ENCODE measurements at regions not wholly inside any gene's neighbourhood (a gene's known extent, or its start where the extent isn't known, plus 50 kb on each side); places are given as distances from the start of the nearest gene placed in this dataset.

DNA sequence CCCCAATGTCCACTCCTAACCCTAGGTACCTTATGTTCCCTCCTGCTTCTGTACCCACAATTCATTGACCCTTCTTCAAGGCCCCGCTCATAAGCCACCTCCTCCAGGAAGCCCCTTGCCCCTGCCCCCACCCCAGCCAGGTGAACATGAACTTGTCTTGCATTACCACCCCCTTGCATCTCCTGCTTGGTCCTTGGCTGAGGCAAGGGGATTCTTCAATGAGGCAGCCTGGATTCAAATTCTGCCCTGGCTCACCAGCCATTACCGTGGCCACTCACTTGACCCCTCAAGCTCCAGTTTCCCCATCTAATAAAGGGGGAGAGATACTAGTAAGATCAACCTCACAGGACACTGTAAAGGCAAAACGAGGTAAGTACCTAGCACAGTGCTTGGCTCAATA is 193.1 kb downstream of the DICER1 start:
- Mint-ChIP-seq H3K4me3 (no peak overlapping the region), H3K9me3 (no peaks in the 10 kb centered on the region)
- intact Hi-C loops (cut with micrococcal nuclease) = no loop called here

DNA sequence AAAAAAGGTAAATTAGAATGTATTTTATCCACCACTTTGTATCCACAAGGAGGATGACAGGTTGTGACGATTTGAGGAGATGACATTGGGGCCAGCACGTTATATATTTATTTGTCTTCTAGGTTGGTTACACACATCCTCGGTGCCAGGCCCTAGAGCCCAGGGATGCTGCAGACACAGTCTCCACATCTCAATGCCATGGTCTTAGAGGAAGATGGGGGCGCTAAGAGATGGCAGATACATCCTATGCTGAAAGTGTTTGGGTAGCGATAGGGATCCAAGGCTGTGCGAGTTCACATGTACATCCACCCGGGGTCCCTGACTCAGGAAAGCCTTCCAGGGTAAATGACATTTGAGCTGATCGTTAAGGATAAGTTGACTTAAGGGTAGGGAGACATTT is 193.1 kb upstream of the GSC start:
- Mint-ChIP-seq H3K9me3 (no peaks in the 10 kb centered on the region), H3K27ac (no peak overlapping the region), H3K4me1 (ENCODE audit: low read depth) (no peaks in the 10 kb centered on the region), H3K27me3 (ENCODE audit: insufficient read depth) (peaks cover 9% of the 10 kb centered on the region), H3K36me3 (ENCODE audit: low read depth) (no peaks in the 10 kb centered on the region), H3K4me3 (no peak overlapping the region)
- DNase-seq (ENCODE audit: low spot score) = no peak
- intact Hi-C loops (cut with micrococcal nuclease) = no loop called here

More for the DNA sequence above, 193.1 kb downstream of the DICER1 start:
- Mint-ChIP-seq H3K27me3 (ENCODE audit: insufficient read depth) (peaks cover 6% of the 10 kb centered on the region), H3K4me1 (ENCODE audit: low read depth) (no peaks in the 10 kb centered on the region), H3K36me3 (ENCODE audit: low read depth) (no peaks in the 10 kb centered on the region), H3K27ac (no peak overlapping the region)
- no peak for DNase-seq (ENCODE audit: low spot score)

- Mint-ChIP-seq H3K4me1 (ENCODE audit: low read depth) (no peaks in the 10 kb centered on the region), H3K9me3 (no peaks in the 10 kb centered on the region), H3K27me3 (ENCODE audit: insufficient read depth) (peaks cover 10% of the 10 kb centered on the region), H3K36me3 (ENCODE audit: low read depth) (no peaks in the 10 kb centered on the region), H3K27ac (no peak overlapping the region), H3K4me3 (no peak overlapping the region)
- intact Hi-C loops (cut with micrococcal nuclease) = no loop called here
- DNase-seq (ENCODE audit: low spot score) = no peak
Observed at GRCh38 chr14:94962166-94962575, 192.3 kb upstream of the GSC start.

DNA sequence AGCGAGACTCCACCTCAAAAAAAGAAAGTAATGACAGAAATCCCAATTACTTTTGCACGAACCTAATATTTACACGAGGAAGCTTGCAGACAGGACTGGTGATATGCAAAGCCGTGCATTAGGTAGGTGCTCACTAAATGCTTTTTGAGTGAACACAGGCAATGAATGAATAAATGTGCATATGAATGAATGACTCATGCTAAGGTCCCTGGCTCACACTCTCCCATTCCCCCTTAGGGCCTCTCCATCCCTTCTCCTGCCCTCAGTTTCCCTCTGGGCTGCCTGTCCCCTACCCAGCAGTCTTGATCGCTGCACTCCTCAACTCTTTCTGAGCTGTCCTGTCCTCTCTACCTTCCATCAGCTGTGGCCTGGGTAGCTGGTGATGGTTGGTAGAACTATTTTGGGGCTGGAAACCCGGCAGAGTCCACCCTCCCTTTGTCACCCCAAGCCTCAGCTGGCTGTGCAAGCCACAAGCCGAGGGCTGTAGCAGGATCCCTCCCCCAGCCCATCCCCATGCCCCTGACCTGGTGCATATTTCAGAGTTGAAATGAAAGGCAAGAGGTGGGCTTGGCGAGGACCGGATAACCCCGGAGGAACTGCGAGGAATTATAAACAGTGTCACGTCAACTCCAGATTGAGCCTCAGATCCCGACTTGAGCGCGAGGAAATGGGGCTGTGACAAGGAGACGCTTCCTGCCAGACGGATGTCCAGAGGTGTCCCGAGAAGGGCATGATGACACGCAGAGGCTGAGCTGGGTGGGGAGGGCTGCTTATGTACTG is 191.7 kb upstream of the GSC start:
- Mint-ChIP-seq H3K4me1 (ENCODE audit: low read depth) (no peaks in the 10 kb centered on the region), H3K27me3 (ENCODE audit: insufficient read depth) (peaks cover 10% of the 10 kb centered on the region), H3K9me3 (no peaks in the 10 kb centered on the region), H3K36me3 (ENCODE audit: low read depth) (no peaks in the 10 kb centered on the region), H3K4me3 (no peak overlapping the region), H3K27ac (no peak overlapping the region)
- DNase-seq (ENCODE audit: low spot score) = no peak
- intact Hi-C loops (cut with micrococcal nuclease) = no loop called here

DNA sequence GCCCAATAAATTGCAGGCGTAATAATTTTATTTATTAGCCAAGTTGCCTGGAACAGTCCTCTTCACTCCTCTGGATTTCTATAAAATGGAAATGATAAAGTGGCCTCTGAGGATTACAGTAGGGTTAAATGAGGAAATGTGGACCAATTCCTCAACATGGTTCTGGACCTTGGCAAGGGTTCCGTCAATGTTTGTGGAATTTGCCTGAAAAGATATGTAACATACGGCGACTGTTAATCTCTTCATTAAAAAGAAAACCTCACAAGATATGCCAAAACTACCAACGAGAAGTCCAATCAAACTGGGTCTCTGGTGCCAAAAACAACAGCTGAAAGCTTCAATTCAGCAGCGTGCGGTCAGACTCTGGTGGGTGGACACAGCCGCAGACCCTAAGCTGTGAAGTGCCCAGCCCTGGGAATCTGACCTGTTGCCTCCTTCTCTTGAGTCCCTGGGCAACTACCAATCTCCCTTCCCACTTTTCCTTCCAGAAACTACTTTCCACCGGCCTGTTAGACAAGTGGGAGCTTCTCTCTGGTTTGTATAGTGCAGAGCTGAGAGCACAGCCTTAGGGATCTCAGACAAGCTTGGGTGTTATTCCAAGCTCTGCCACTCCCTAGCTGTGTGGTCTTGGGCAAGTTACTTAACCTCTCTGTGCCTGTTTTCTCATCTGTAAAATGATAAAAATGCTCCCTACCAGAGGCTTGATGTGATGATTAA is 190.5 kb upstream of the GSC start:
- no peak overlapping the region for H3K27ac Mint-ChIP-seq
- no peak overlapping the region for H3K4me3 Mint-ChIP-seq
- H3K27me3 Mint-ChIP-seq (ENCODE audit: insufficient read depth) = peaks cover 10% of the 10 kb centered on the region
- intact Hi-C loops (cut with micrococcal nuclease) = no loop called here
- no peaks in the 10 kb centered on the region for H3K36me3 Mint-ChIP-seq (ENCODE audit: low read depth)
- no peak for DNase-seq (ENCODE audit: low spot score)
- H3K4me1 Mint-ChIP-seq (ENCODE audit: low read depth) = no peaks in the 10 kb centered on the region
- no peaks in the 10 kb centered on the region for H3K9me3 Mint-ChIP-seq

DNA sequence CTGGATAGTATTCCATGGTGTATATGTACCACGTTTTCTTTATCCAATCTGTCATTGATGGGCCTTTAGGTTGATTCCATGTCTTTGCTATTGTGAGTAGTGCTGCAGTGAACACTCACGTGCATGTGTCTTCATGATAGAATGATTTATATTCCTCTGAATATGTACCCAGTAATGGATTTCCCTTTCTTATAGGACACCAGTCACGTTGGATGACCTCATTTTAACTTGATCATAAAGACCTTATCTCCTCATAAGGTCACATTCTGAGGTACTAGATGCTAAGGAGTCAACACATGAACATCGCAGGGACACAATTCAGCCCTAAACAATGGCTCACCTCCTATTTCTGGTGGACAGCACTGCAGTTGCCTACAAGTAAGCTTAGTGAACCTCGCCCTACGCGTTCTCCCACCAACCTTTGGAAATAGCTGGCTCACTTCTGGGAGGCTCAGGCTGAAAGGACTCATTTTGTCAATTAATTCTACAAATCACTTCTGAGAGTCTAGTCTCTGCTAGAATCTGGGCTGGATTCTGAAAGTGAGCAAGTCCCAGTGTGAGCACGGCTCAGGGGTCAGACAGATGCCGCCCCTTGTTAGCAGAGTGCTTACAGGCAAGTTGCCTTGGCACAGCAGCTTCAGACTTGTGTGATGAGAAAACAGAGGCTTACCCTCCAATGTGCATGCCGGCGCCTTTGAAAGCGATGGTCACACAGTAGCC is 183.8 kb upstream of the GSC start:
- Mint-ChIP-seq H3K4me3 (no peak overlapping the region), H3K4me1 (ENCODE audit: low read depth) (no peaks in the 10 kb centered on the region), H3K36me3 (ENCODE audit: low read depth) (no peaks in the 10 kb centered on the region), H3K27me3 (ENCODE audit: insufficient read depth) (peaks cover 4% of the 10 kb centered on the region), H3K9me3 (no peaks in the 10 kb centered on the region), H3K27ac (no peak overlapping the region)
- DNase-seq (ENCODE audit: low spot score) = no peak
- intact Hi-C loops (cut with micrococcal nuclease) = no loop called here

- Mint-ChIP-seq H3K27me3 (ENCODE audit: insufficient read depth) (peaks cover 5% of the 10 kb centered on the region), H3K4me3 (no peak overlapping the region), H3K27ac (no peak overlapping the region), H3K9me3 (no peaks in the 10 kb centered on the region), H3K4me1 (ENCODE audit: low read depth) (no peaks in the 10 kb centered on the region), H3K36me3 (ENCODE audit: low read depth) (no peaks in the 10 kb centered on the region)
- intact Hi-C loops (cut with micrococcal nuclease) = no loop called here
- no peak for DNase-seq (ENCODE audit: low spot score)
Observed at GRCh38 chr14:94952097-94952496, 182.2 kb upstream of the GSC start.

DNA sequence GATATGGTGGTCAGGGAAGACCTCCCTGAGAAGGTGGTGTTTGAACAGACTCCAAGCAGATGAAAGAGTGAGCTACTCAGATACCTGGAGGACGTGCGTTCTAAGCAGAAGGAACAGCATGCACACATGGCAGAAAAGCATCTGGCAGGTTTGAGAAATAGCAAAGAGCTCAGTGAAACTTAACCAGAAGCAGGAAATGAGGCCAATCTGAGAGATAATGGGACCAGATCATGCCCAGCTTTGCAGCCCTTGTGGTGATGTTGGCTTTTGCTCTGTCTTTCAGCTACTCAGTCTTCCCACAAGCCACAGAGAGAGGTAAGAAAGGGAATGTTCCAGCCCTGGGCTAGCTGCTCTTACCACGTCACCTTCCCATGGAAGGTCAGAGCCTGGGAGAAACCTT is 176.3 kb upstream of the GSC start:
- peaks cover 7% of the 10 kb centered on the region for H3K4me1 Mint-ChIP-seq (ENCODE audit: low read depth)
- H3K36me3 Mint-ChIP-seq (ENCODE audit: low read depth) = no peaks in the 10 kb centered on the region
- peaks cover 8% of the 10 kb centered on the region for H3K27me3 Mint-ChIP-seq (ENCODE audit: insufficient read depth)
- no peak overlapping the region for H3K4me3 Mint-ChIP-seq
- no peaks in the 10 kb centered on the region for H3K9me3 Mint-ChIP-seq
- intact Hi-C loops (cut with micrococcal nuclease) = no loop called here
- no peak overlapping the region for H3K27ac Mint-ChIP-seq
- DNase-seq (ENCODE audit: low spot score) = no peak

GRCh38 chr14:94945615-94946014 is 175.7 kb upstream of the GSC start:
- intact Hi-C loops (cut with micrococcal nuclease) = no loop called here
- Mint-ChIP-seq H3K36me3 (ENCODE audit: low read depth) (no peaks in the 10 kb centered on the region), H3K27ac (peak overlapping the region; percentile 12), H3K9me3 (no peaks in the 10 kb centered on the region), H3K4me3 (no peak overlapping the region), H3K27me3 (ENCODE audit: insufficient read depth) (peaks cover 8% of the 10 kb centered on the region), H3K4me1 (ENCODE audit: low read depth) (peaks cover 7% of the 10 kb centered on the region)
- no peak for DNase-seq (ENCODE audit: low spot score)

DNA sequence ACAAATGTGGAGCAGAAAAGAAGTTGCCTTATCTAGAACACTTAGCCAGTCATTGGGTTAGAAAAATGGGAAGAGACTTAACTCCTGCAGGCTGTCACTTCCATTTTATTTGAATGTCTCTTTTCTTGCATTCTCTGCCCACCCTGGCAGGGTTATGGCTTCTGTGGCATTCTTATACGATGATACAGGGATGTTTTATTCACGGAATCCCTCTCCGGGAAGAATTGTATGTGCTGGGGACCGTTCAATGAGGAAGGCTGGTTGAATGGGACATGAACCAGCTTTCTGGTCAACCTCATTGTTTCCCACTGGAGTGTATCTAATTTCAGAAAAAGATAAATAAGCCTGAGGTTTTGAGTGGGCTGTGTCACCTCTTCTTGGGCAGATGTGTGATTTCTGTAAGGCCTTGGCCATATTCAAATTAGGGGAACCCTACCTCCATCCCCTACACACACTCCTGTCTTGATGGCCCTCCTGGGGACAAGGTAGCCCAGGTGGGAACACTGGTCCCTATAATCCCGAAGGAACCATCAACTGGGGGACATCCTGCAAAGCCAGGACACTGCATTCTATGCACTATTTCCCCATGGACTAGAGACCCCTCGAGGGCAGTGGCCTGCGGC is 174.8 kb upstream of the GSC start:
- H3K9me3 Mint-ChIP-seq = no peaks in the 10 kb centered on the region
- intact Hi-C loops (cut with micrococcal nuclease) = no loop called here
- H3K4me1 Mint-ChIP-seq (ENCODE audit: low read depth) = peaks cover 7% of the 10 kb centered on the region
- peaks cover 8% of the 10 kb centered on the region for H3K27me3 Mint-ChIP-seq (ENCODE audit: insufficient read depth)
- H3K36me3 Mint-ChIP-seq (ENCODE audit: low read depth) = no peaks in the 10 kb centered on the region
- no peak for DNase-seq (ENCODE audit: low spot score)
- no peak overlapping the region for H3K27ac Mint-ChIP-seq
- H3K4me3 Mint-ChIP-seq = no peak overlapping the region

- H3K27ac Mint-ChIP-seq = no peak overlapping the region
- DNase-seq (ENCODE audit: low spot score) = no peak
- H3K4me3 Mint-ChIP-seq = no peak overlapping the region
- intact Hi-C loops (cut with micrococcal nuclease) = no loop called here
- no peaks in the 10 kb centered on the region for H3K36me3 Mint-ChIP-seq (ENCODE audit: low read depth)
- no peaks in the 10 kb centered on the region for H3K9me3 Mint-ChIP-seq
- H3K27me3 Mint-ChIP-seq (ENCODE audit: insufficient read depth) = peaks cover 3% of the 10 kb centered on the region
- H3K4me1 Mint-ChIP-seq (ENCODE audit: low read depth) = peaks cover 7% of the 10 kb centered on the region
Observed at GRCh38 chr14:94942601-94943000, 172.7 kb upstream of the GSC start.

DNA sequence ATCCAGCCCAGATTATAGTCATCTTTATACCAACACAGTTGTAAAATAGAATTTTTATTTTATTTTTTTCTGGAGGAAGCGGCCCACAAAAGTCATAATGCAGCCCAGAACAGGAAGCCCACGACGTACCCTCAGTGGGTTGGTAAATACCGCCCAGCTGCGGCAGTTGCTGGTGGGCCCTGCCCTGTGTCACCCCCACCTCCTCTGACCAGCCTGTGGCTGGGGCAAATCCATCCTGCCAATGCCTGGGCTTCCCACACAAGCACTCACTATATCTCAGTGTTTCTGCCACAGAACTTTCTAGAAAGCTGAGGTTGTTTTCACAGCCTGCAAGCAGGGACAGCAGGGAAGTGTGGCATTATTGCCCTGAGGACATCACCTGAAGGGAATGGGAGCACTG is 171.4 kb upstream of the GSC start:
- Mint-ChIP-seq H3K27ac (no peak overlapping the region), H3K4me3 (no peak overlapping the region), H3K4me1 (ENCODE audit: low read depth) (peaks cover 7% of the 10 kb centered on the region), H3K9me3 (no peaks in the 10 kb centered on the region), H3K36me3 (ENCODE audit: low read depth) (no peaks in the 10 kb centered on the region), H3K27me3 (ENCODE audit: insufficient read depth) (peaks cover 3% of the 10 kb centered on the region)
- no peak for DNase-seq (ENCODE audit: low spot score)
- intact Hi-C loops (cut with micrococcal nuclease) = no loop called here

All from activated T-helper 1 cell treated with anti-CD3 and anti-CD28 coated beads, Interleukin-12 subunit alpha, Interleukin-12 subunit beta, Interleukin-2, Interleukin-4 antibody, amounts not matched to agents 30 ng/mL and 10 ng/mL and 1 ng/mL, durations not matched to agents 14 hours and 24 hours and 36 hours (primary cell).